SW480 (cell line): ENCODE measurements at regions not wholly inside any gene's neighbourhood (a gene's known extent, or its start where the extent isn't known, plus 50 kb on each side); places are given as distances from the start of the nearest gene placed in this dataset.
"Not testable (repeated sequence)": the region's sequence is repeated elsewhere in the genome, so short reads cannot be mapped to it uniquely, and the experiment has no call there.

Experiments used
- DNase-seq: peaks from one replicate; pipeline ENCODE4 v3.0.0-alpha.2; 2016; ENCODE audit warnings: low spot score

- no peak for DNase-seq
Measured at GRCh38 chr3:160047876-160048275, 59.2 kb downstream of the IL12A start.

- DNase-seq, result no peak
Measured at GRCh38 chr3:160049038-160049437, 60.4 kb downstream of the IL12A start.

GRCh38 chr3:160049565-160049964, 60.9 kb downstream of the IL12A start:
- DNase-seq, result no peak

GRCh38 chr3:160049988-160050387, 61.4 kb downstream of the IL12A start:
- no peak for DNase-seq

- DNase-seq, result no peak
Measured at GRCh38 chr3:160052385-160053047, 63.9 kb downstream of the IL12A start.

GRCh38 chr3:160053048-160053391, 64.4 kb downstream of the IL12A start:
- DNase-seq, result no peak

- not testable (repeated sequence) for DNase-seq
Measured at GRCh38 chr3:160054862-160055261, 66.2 kb downstream of the IL12A start.

- DNase-seq, result no peak
Measured at GRCh38 chr3:160055659-160056058, 67.0 kb downstream of the IL12A start.

GRCh38 chr3:160057331-160057730, 68.7 kb downstream of the IL12A start:
- DNase-seq, result no peak

- DNase-seq, result no peak
Measured at GRCh38 chr3:160060409-160061027, 71.9 kb downstream of the IL12A start.

GRCh38 chr3:160061525-160061924, 72.9 kb downstream of the IL12A start:
- DNase-seq, result no peak

GRCh38 chr3:160065282-160065681, 76.6 kb downstream of the IL12A start:
- no peak for DNase-seq

GRCh38 chr3:160065786-160066185, 77.2 kb downstream of the IL12A start:
- no peak for DNase-seq

GRCh38 chr3:160069986-160070385, 81.4 kb downstream of the IL12A start:
- DNase-seq, result no peak

- DNase-seq, result no peak
Measured at GRCh38 chr3:160076519-160076918, 87.9 kb downstream of the IL12A start.

GRCh38 chr3:160078533-160078932, 89.9 kb downstream of the IL12A start:
- DNase-seq, result no peak

GRCh38 chr3:160081958-160082533, 93.4 kb downstream of the IL12A start:
- DNase-seq, result no peak

- DNase-seq, result no peak
Measured at GRCh38 chr3:160084998-160085397, 96.4 kb downstream of the IL12A start.

GRCh38 chr3:160088492-160089137, 100.0 kb downstream of the IL12A start:
- no peak for DNase-seq

- DNase-seq, result no peak
Measured at GRCh38 chr3:160090653-160091052, 102.0 kb downstream of the IL12A start.

GRCh38 chr3:160091441-160091840, 102.8 kb downstream of the IL12A start:
- DNase-seq, result no peak

- DNase-seq, result no peak
Measured at GRCh38 chr3:160092760-160093159, 104.1 kb downstream of the IL12A start.

GRCh38 chr3:160094562-160094961, 105.9 kb downstream of the IL12A start:
- no peak for DNase-seq
